ENCODE measurements at regions not wholly inside any gene's neighbourhood (a gene's known extent, or its start where the extent isn't known, plus 50 kb on each side); places are given as distances from the start of the nearest gene placed in this dataset.

- TF ChIP-seq POLR2A (IDR thresholded peaks at IDR 0.05), result no peak
- no peak for TF ChIP-seq CTCF (IDR thresholded peaks at IDR 0.05)
Measured at GRCh38 chr6:40097590-40097989, 163.3 kb upstream of the MOCS1 start.

All from right lobe of liver (tissue), 4 donors.